ENCODE measurements at regions not wholly inside any gene's neighbourhood (a gene's known extent, or its start where the extent isn't known, plus 50 kb on each side); places are given as distances from the start of the nearest gene placed in this dataset.

GRCh38 chr2:67234440-67234839 is 162.7 kb upstream of the ETAA1 start:
- no peaks in the 10 kb centered on the region for H3K36me3 ChIP-seq (replicated peaks; ENCODE audit: insufficient read depth, low read length)
- H3K9me2 ChIP-seq (replicated peaks; ENCODE audit: insufficient read depth, low read length) = no peaks in the 10 kb centered on the region
- H3K79me2 ChIP-seq (ENCODE audit: low read length) = no peaks in the 10 kb centered on the region
- no peaks in the 10 kb centered on the region for H3K27me3 ChIP-seq (replicated peaks; ENCODE audit: insufficient read depth, low read length)
- no peaks in the 10 kb centered on the region for H3K9me3 ChIP-seq (replicated peaks; ENCODE audit: insufficient read depth, low read length)
- no peaks in the 10 kb centered on the region for H3K4me1 ChIP-seq (ENCODE audit: low read length)
- H3F3A ChIP-seq (ENCODE audit: insufficient read depth, low read length) = no peaks in the 10 kb centered on the region
- H3K4me3 ChIP-seq (ENCODE audit: low read length) = no peak overlapping the region
- no peak for DNase-seq
- H4K20me1 ChIP-seq (ENCODE audit: insufficient read depth, low read length) = no peaks in the 10 kb centered on the region
- no peak overlapping the region for H3K9ac ChIP-seq (ENCODE audit: low read length)
- no peak overlapping the region for H2AFZ ChIP-seq (ENCODE audit: low read length)
- no peak for TF ChIP-seq CTCF (IDR thresholded peaks at IDR 0.05; ENCODE audit: low read length)
- no peak for TF ChIP-seq EZH2phosphoT487 (IDR thresholded peaks at IDR 0.05; ENCODE audit: low read length)
- TF ChIP-seq EZH2 (optimal IDR thresholded peaks at IDR 0.05; ENCODE audit: low read depth, low read length) = no peak
- no peak overlapping the region for H3K4me2 ChIP-seq (ENCODE audit: low read depth, low read length)
- H3K27ac ChIP-seq (ENCODE audit: low read length) = no peak overlapping the region

- no peaks in the 10 kb centered on the region for H3K9me2 ChIP-seq (replicated peaks; ENCODE audit: insufficient read depth, low read length)
- no peaks in the 10 kb centered on the region for H3K4me1 ChIP-seq (ENCODE audit: low read length)
- no peak overlapping the region for H3K9ac ChIP-seq (ENCODE audit: low read length)
- no peaks in the 10 kb centered on the region for H3K36me3 ChIP-seq (replicated peaks; ENCODE audit: insufficient read depth, low read length)
- H2AFZ ChIP-seq (ENCODE audit: low read length) = no peak overlapping the region
- H3K9me3 ChIP-seq (replicated peaks; ENCODE audit: insufficient read depth, low read length) = no peaks in the 10 kb centered on the region
- no peaks in the 10 kb centered on the region for H3K27me3 ChIP-seq (replicated peaks; ENCODE audit: insufficient read depth, low read length)
- no peaks in the 10 kb centered on the region for H4K20me1 ChIP-seq (ENCODE audit: insufficient read depth, low read length)
- no peak for DNase-seq
- TF ChIP-seq EZH2 (optimal IDR thresholded peaks at IDR 0.05; ENCODE audit: low read depth, low read length) = no peak
- no peak for TF ChIP-seq CTCF (IDR thresholded peaks at IDR 0.05; ENCODE audit: low read length)
- no peak for TF ChIP-seq EZH2phosphoT487 (IDR thresholded peaks at IDR 0.05; ENCODE audit: low read length)
- no peaks in the 10 kb centered on the region for H3F3A ChIP-seq (ENCODE audit: insufficient read depth, low read length)
- no peak overlapping the region for H3K27ac ChIP-seq (ENCODE audit: low read length)
- no peak overlapping the region for H3K4me3 ChIP-seq (ENCODE audit: low read length)
- H3K79me2 ChIP-seq (ENCODE audit: low read length) = no peaks in the 10 kb centered on the region
- H3K4me2 ChIP-seq (ENCODE audit: low read depth, low read length) = no peak overlapping the region
Measured at GRCh38 chr2:67237288-67237687, 159.8 kb upstream of the ETAA1 start.

GRCh38 chr2:67240507-67240906 is 156.6 kb upstream of the ETAA1 start:
- Histone ChIP-seq H3K4me1 (ENCODE audit: low read length) (no peaks in the 10 kb centered on the region), H3K79me2 (ENCODE audit: low read length) (no peaks in the 10 kb centered on the region), H3K9me2 (replicated peaks; ENCODE audit: insufficient read depth, low read length) (no peaks in the 10 kb centered on the region), H3K9me3 (replicated peaks; ENCODE audit: insufficient read depth, low read length) (no peaks in the 10 kb centered on the region), H3K27me3 (replicated peaks; ENCODE audit: insufficient read depth, low read length) (no peaks in the 10 kb centered on the region), H3F3A (ENCODE audit: insufficient read depth, low read length) (no peaks in the 10 kb centered on the region), H4K20me1 (ENCODE audit: insufficient read depth, low read length) (no peaks in the 10 kb centered on the region), H3K27ac (ENCODE audit: low read length) (no peak overlapping the region), H3K36me3 (replicated peaks; ENCODE audit: insufficient read depth, low read length) (no peaks in the 10 kb centered on the region), H3K4me2 (ENCODE audit: low read depth, low read length) (no peak overlapping the region), H3K9ac (ENCODE audit: low read length) (no peak overlapping the region), H2AFZ (ENCODE audit: low read length) (no peak overlapping the region), H3K4me3 (ENCODE audit: low read length) (no peak overlapping the region)
- no peak for TF ChIP-seq EZH2 (optimal IDR thresholded peaks at IDR 0.05; ENCODE audit: low read depth, low read length)
- TF ChIP-seq EZH2phosphoT487 (IDR thresholded peaks at IDR 0.05; ENCODE audit: low read length) = no peak
- TF ChIP-seq CTCF (IDR thresholded peaks at IDR 0.05; ENCODE audit: low read length) = no peak
- DNase-seq = no peak

All from MM.1S (cell line).